NCI-H128 (cell line): ENCODE measurements at regions not wholly inside any gene's neighbourhood (a gene's known extent, or its start where the extent isn't known, plus 50 kb on each side); places are given as distances from the start of the nearest gene placed in this dataset.
"Not testable (repeated sequence)": the region's sequence is repeated elsewhere in the genome, so short reads cannot be mapped to it uniquely, and the experiment has no call there.

ENCODE experiments used
- DNase-seq: peaks from one replicate; lab custom pipeline; 2025; ENCODE audit not compliant: unreplicated experiment; lab: John Stamatoyannopoulos, UW

- DNase-seq, result no peak
Measured at GRCh38 chr3:110822971-110823370, 248.6 kb upstream of the NECTIN3 start.

GRCh38 chr3:110846971-110847370, 224.6 kb upstream of the NECTIN3 start:
- no peak for DNase-seq

GRCh38 chr3:110849064-110849463, 222.6 kb upstream of the NECTIN3 start:
- no peak for DNase-seq

- no peak for DNase-seq
Measured at GRCh38 chr3:110851736-110852135, 219.9 kb upstream of the NECTIN3 start.

DNA sequence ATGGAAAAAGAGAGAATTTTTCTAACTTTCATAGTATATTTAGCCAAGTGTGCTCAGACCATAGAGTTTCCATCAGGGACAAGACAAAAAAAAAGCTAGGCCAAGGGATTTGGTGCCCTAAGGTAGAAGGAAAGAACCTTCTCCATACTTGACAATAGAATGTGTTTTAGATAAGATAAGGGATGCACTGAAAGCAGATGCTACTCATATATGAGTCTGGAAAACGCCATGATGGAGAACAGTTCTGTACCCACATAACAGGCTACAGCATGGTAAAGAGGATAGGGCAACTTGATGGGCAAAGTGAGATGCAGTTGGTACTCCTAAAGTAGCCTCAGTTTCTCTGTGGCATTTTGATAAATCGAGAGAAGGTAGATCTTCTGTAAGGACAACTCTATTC, 216.4 kb upstream of the NECTIN3 start:
- DNase-seq, result no peak

DNA sequence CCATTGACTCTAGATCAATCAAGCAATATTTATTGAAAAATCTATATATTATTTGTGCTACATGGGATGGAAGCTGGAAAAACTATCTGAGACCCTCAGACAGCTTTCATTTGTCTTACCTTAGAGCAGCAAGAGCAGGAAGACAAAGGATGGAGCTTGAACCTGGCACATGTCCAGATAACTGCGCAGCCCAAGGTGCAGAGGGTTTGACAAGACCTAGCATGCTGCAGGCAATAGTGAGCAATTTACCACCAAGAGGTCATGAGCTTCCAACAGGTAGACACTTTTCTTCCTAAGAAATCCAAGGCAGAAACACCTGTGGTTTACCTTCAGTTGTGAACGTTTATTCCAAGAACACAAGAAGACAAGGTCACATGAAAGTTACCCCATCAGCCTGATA, 214.7 kb upstream of the NECTIN3 start:
- DNase-seq, result no peak

GRCh38 chr3:110858549-110858948, 213.1 kb upstream of the NECTIN3 start:
- DNase-seq, result no peak

DNA sequence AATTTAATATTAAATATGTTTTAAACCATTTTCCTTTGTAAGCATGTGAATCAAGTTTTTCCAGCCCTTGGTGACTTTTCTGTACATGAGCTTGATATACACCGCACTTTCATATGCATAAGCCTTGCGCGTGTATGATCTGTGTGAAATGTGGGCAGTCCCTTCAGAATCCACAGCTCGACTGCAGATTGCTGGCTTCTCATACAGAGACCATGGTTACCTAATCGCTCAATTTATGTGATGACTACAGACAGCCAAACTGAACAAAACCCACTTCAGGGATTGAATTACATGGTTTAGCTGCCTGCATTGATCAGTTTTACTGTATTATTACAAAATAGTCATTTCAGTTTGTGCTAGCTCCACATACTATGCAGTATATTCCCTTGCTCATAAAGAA, 212.3 kb upstream of the NECTIN3 start:
- no peak for DNase-seq

- no peak for DNase-seq
Measured at GRCh38 chr3:110859993-110860392, 211.6 kb upstream of the NECTIN3 start.

DNA sequence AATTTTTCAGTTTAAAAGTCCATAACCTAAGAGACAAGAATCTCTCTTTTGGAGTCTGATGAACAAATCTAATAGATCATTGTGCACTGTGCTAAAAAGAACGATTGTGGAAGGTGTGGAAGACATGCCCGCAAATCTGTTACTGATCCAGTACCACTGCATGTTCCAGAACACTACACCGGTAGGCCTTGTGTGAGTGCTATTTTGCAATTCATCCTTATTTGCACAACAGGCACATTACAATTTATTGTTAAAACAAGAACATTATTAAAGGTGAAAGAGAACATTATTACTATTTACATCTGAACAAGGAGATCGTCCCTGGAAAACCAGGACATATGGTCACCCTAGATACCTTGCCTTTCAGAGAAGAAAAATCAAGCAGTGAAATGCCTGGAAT, 205.7 kb upstream of the NECTIN3 start:
- no peak for DNase-seq

DNA sequence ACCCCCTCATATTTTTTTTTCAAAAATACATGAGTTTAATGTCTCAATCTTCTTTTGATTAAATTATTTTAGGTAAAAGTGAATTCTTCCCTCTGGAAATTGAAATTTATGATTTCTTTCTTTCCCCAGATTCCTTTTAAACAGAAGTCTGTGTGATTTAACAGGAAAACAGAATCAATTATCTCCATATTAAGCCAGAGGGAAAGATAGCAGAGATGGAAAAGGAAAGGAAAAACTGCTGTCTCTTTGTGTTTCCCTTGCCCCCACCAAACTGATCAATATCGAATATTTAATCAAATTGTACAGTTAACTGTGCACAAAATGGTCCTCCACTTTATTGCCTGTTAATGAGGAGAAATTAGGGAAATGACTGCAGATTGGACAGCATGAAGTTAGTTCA, 203.5 kb upstream of the NECTIN3 start:
- DNase-seq, result no peak

DNA sequence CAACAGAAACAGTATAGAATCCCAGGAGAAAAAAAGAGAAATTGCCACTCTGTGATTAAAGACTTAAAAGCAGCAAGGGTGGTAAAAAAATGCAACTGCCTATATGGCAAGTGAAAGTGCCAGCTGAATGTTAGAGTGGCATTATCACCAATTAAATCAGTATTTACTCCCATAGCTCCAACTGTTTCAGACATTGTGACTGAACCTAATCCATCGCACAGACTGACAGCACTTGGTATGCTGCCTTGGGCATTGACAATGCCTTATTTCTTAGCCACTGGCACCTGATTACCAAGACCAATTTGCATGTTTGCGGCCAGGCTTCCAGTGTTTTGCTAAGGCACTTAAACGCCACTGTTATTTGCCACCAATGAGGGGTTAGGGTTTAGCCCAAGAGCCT, 201.9 kb upstream of the NECTIN3 start:
- no peak for DNase-seq

DNA sequence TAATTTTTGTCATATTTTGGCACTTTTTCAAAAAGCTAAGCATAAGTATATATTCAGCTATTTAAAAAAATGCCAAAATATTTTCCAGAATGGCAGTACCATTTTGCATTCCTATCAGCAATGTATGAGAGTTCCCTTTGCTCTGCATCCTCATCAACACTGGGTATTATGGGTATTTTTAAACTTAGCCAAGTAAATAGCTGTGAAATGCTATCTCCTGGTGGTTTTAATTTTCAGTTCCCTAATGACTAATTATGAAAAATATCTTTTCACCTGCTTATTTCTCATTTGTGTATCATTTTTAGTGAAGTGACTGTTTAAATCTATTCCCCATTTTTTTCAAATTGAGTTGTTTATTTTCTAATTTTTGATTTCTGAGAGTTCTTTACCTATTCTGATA, 199.7 kb upstream of the NECTIN3 start:
- DNase-seq, result no peak

DNA sequence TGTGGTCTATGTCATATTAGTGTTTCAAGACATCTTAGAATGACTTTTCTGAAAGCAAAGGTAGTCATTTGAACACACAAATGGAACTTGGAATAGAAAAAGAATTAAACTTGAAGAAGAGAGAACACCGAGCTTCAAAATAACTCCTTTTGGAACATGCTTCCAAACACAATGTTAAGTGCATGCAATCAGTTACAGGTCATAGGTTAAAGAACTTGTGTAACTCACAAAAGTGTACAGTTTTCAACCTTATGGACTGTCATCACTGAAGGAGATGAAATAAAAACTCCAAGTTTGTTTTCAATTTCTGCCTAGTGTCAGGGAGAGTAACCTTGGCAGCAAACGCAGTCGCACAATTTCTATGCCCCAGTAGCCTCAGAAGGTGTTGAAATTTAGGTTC, 192.9 kb upstream of the NECTIN3 start:
- no peak for DNase-seq

DNA sequence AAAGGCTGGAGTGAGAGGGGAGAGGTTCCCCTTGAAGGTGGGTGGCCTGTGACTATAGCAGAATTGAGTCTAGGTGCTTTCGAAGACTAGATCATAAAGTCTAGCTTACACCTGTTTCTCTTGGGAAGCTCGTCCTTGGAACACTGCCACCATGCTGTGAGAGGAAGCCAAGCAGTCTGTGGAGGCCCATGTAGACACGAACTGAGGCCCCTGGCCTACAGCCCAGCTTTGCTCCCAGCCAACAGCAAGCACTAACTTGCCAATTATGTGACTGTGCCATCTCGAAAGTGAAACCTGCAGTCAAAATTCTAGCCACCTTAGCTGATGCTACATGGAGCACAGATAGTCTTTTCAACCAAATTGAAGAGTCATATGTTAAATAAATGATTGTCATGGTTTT, 190.5 kb upstream of the NECTIN3 start:
- DNase-seq, result no peak

- no peak for DNase-seq
Measured at GRCh38 chr3:110886222-110886893, 185.3 kb upstream of the NECTIN3 start.

DNA sequence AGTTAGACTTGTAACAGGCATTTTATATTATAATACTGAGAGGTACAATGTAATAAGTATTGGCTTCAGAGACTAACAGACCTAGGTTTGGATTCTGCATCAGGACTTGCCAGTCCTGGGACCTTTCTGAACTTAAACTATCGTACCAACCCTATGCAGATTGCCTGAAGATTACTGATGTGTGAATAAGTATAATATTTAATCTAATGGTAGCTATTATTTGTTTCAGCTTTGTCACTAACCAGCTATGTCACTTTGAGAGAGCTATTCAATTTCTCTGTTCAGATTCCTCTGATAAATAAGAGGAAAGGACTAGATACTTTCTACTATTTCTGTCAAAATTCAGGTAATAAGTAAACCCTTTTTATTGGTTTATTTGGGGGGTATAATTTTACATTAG, 184.4 kb upstream of the NECTIN3 start:
- DNase-seq, result no peak

- DNase-seq, result not testable (repeated sequence)
Measured at GRCh38 chr3:110888625-110889375, 182.8 kb upstream of the NECTIN3 start.

DNA sequence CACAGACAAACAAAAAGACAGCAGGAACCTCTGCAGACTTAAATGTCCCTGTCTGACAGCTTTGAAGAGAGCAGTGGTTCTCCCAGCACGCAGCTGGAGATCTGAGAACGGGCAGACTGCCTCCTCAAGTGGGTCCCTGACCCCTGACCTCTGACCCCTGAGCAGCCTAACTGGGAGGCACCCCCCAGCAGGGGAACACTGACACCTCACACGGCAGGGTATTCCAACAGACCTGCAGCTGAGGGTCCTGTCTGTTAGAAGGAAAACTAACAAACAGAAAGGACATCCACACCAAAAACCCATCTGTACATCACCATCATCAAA, 182.3 kb upstream of the NECTIN3 start:
- not testable (repeated sequence) for DNase-seq

GRCh38 chr3:110894574-110894973, 177.0 kb upstream of the NECTIN3 start:
- DNase-seq, result no peak

DNA sequence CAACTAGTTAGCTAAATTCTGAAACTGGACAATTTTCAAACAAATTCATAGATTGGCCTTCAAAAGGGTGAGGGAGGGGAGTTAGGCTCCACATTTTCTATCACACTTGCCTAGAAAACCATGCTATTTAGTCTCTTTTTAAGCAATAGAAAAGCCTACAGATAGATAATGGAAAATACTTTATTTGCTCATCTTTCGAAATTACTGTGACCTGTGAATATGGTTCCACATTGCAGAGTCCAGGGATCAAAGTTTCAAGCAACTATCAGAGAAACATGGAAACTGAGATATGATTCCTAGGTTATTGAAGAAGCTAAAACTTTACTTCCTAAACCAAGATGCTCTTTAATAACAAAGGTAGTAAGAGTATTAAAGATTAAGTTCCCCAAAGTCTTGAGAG, 176.6 kb upstream of the NECTIN3 start:
- DNase-seq, result no peak

DNA sequence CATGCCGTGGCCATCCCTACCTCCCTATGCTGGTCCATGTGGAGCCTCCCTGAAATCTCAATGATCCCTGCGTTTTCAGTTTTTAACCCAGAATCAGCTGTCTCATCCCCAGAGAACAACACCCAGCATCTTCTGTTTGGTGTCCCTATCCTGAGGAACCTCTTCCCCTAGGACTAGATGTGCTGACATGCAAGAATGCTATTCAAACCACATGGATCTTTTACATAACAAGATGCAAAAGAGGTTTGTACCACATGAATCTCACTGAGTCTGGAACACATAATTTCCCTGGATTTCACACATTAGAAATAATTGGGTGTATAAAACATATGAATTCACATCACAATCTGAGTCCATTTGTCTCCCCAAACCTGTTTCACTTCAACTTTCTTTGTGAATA, 174.6 kb upstream of the NECTIN3 start:
- no peak for DNase-seq

DNA sequence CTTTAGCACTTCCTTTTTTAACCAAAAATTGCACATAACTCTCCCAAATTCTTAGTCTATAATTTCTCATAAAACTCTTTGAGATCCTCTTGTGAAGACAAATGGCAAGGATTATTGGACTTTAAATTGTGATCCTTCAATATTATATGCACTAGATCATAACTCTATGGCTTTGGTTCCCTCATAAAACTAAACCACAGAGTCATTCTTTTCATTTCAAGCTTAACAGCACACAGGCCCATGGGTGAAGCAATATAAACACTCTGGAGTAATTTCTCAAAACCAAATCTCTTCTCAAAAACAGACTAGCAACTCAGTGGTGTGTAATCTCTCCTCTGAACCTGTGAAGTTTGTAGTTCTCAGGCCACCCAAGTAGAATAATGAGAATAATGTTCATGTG, 171.0 kb upstream of the NECTIN3 start:
- no peak for DNase-seq
